Activated naive CD8-positive, alpha-beta T cell treated with anti-CD3 and anti-CD28 coated beads, Interleukin-2, amount 50 U/mL, for 16 hours (primary cell): ENCODE measurements at regions not wholly inside any gene's neighbourhood (a gene's known extent, or its start where the extent isn't known, plus 50 kb on each side); places are given as distances from the start of the nearest gene placed in this dataset.
A peak's percentile ranks its signal among the peaks of the same experiment; 100 is the strongest.

Experiments
- DNase-seq: peaks from one replicate; pipeline ENCODE4 v3.0.0-alpha.2; 2020; ENCODE audit warnings: low read depth, low spot score

- DNase-seq, result no peak
Measured at GRCh38 chr9:36462245-36462644, 62.2 kb upstream of the RNF38 start.

DNA sequence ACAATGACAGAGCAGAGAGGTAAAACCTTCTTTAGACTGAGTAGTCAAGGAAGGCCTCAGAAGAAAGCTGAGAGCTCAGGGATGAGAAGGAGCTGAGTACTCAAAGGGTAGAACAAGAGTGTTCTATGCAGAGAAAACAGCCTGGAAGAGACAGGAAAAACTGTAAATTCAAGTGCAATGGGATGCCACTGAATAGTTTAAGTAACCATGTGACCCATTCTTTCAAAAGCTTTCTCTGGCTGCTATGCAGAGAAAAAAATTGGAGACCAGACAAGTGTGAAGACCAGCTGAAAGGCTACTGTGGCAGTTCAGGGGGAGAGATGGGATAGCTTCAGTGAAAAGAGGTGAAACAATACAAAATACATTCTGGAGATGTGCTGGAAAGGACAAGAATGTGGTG is 61.3 kb upstream of the RNF38 start:
- no peak for DNase-seq

DNA sequence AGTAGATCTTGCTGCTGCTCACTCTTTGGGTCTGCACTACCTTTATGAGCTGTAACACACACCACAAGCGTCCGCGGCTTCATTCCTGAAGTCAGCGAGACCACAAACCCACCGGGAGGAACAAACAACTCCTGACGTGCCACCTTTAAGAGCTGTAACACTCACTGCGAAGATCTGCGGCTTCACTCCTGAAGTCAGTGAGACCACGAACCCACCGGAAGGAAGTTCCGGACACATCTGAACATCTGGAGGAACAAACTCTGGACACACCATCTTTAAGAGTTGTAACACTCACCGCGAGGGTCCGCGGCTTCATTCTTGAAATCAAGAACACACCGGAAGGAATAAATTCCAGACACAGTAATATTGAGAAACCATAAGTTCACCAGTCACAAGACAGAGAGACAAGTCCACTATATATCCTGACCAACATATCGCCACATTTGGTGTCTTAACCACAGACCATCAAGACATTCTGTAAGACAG is 58.4 kb upstream of the RNF38 start:
- DNase-seq, result peak; percentile 5

GRCh38 chr9:36457836-36458429 is 57.9 kb upstream of the RNF38 start:
- DNase-seq, result no peak

- no peak for DNase-seq
Measured at GRCh38 chr9:36456480-36457065, 56.5 kb upstream of the RNF38 start.

DNA sequence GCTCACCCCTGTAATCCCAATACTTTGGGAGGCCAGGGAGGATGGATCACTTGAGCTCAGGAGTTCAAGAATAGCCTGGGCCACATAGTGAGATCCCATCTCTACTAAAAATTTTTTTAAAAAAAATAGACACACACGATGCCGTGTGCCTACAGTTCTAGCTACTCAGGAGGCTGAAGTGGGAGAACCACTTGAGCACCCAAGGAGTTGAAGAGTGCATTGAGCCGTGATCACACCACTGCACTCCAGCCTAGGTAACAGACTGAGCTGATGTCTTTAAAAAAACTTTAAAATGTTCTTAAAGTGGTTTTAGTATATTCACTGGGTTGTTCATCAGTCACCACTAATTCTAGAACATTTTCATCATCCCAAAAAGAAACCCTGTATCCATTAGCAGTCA is 51.9 kb upstream of the RNF38 start:
- DNase-seq, result no peak

- no peak for DNase-seq
Measured at GRCh38 chr9:36450110-36450732, 50.2 kb upstream of the RNF38 start.
